ENCODE measurements at regions not wholly inside any gene's neighbourhood (a gene's known extent, or its start where the extent isn't known, plus 50 kb on each side); places are given as distances from the start of the nearest gene placed in this dataset.
"Not testable (repeated sequence)": the region's sequence is repeated elsewhere in the genome, so short reads cannot be mapped to it uniquely, and the experiment has no call there.

DNA sequence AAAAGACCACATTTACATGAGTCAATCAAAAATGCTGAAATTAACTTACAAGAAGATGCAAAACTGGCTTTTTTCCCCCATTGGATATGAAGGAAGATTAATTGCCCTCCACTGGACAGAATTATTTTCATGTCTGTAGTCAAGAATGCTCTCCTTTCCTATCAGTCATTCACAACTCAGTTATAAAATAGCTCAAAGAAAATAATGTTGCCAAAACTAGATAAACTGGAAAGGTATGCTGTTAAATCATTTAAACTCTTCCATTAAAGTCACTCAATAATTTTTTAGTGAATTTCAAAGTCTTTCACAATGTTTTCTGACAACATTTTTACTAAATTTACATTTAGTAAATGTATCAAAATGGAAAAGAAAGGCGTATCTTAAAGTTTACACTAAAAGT lies 384.5 kb downstream of the HGF start:
- Mint-ChIP-seq H3K4me3 (ENCODE audit: low read depth, unreplicated experiment) (no peak overlapping the region), H3K36me3 (ENCODE audit: insufficient read depth, unreplicated experiment) (no peaks in the 10 kb centered on the region), H3K4me1 (ENCODE audit: low read depth, unreplicated experiment) (no peaks in the 10 kb centered on the region), H3K27ac (ENCODE audit: unreplicated experiment) (no peak overlapping the region), H3K9me3 (ENCODE audit: low read depth, unreplicated experiment) (no peaks in the 10 kb centered on the region), H3K27me3 (ENCODE audit: unreplicated experiment) (no peaks in the 10 kb centered on the region)
- intact Hi-C loops (cut with micrococcal nuclease; ENCODE audit: unreplicated experiment), result no loop called here
- TF ChIP-seq CTCF (IDR thresholded peaks at IDR 0.05; ENCODE audit: unreplicated experiment), result no peak
- DNase-seq, result no peak
- CTCF ChIA-PET, result no interaction called here
- BruUV-seq (replicated peaks), result no TSS peak

DNA sequence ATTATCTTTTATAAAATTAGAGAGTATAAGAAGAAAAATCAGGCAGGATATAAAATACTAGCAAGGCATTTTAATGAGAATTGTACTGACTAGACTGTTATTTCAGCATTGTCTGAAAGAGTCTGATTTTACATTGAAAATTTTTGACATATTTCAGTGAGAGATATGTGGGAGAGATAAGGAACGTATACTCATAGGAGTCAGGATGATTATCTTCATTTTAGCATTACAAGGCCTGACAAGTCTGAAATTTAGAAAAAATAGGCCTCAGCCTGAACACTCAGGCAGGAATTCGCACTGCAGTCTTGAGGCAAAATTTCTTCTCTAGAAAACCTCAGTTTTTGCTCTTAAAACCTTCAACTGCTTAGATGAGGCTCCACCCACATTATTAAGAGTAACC lies 386.0 kb downstream of the HGF start:
- no peaks in the 10 kb centered on the region for H3K4me1 Mint-ChIP-seq (ENCODE audit: low read depth, unreplicated experiment)
- no peaks in the 10 kb centered on the region for H3K36me3 Mint-ChIP-seq (ENCODE audit: insufficient read depth, unreplicated experiment)
- CTCF ChIA-PET, result no interaction called here
- no peak overlapping the region for H3K4me3 Mint-ChIP-seq (ENCODE audit: low read depth, unreplicated experiment)
- TF ChIP-seq CTCF (IDR thresholded peaks at IDR 0.05; ENCODE audit: unreplicated experiment), result no peak
- no peaks in the 10 kb centered on the region for H3K9me3 Mint-ChIP-seq (ENCODE audit: low read depth, unreplicated experiment)
- DNase-seq, result no peak
- BruUV-seq (replicated peaks), result no TSS peak
- H3K27me3 Mint-ChIP-seq (ENCODE audit: unreplicated experiment), result no peaks in the 10 kb centered on the region
- no peak overlapping the region for H3K27ac Mint-ChIP-seq (ENCODE audit: unreplicated experiment)
- intact Hi-C loops (cut with micrococcal nuclease; ENCODE audit: unreplicated experiment), result no loop called here

DNA sequence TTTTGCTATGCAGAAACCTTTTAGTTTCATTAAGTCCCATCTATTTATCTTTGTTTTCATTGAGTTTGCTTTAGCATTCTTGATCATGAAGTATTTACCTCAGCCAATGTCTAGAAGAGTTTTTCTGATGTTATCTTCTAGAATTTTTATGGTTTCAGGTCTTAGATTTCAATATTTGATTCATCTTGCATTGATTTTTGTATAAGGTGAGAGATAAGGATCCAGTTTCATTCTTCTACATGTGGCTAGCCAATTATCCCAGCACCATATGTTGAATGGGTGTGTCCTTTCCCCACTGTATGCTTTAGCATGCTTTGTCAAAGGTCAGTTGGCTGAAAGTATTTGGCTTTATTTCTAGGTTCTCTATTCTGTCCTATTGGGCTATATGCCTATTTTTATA lies 395.2 kb downstream of the HGF start:
- BruUV-seq (replicated peaks); CTCF ChIA-PET; H3K27me3 Mint-ChIP-seq (ENCODE audit: unreplicated experiment); H3K4me1 Mint-ChIP-seq (ENCODE audit: low read depth, unreplicated experiment); H3K36me3 Mint-ChIP-seq (ENCODE audit: insufficient read depth, unreplicated experiment); H3K27ac Mint-ChIP-seq (ENCODE audit: unreplicated experiment); H3K4me3 Mint-ChIP-seq (ENCODE audit: low read depth, unreplicated experiment); H3K9me3 Mint-ChIP-seq (ENCODE audit: low read depth, unreplicated experiment); DNase-seq; intact Hi-C loops (cut with micrococcal nuclease; ENCODE audit: unreplicated experiment): not testable (repeated sequence)

- Mint-ChIP-seq H3K4me3 (ENCODE audit: low read depth, unreplicated experiment) (no peak overlapping the region), H3K27me3 (ENCODE audit: unreplicated experiment) (no peaks in the 10 kb centered on the region), H3K36me3 (ENCODE audit: insufficient read depth, unreplicated experiment) (no peaks in the 10 kb centered on the region), H3K4me1 (ENCODE audit: low read depth, unreplicated experiment) (no peaks in the 10 kb centered on the region), H3K27ac (ENCODE audit: unreplicated experiment) (no peak overlapping the region), H3K9me3 (ENCODE audit: low read depth, unreplicated experiment) (no peaks in the 10 kb centered on the region)
- CTCF ChIA-PET, result no interaction called here
- BruUV-seq (replicated peaks), result no TSS peak
- no peak for TF ChIP-seq CTCF (IDR thresholded peaks at IDR 0.05; ENCODE audit: unreplicated experiment)
- DNase-seq, result no peak
- intact Hi-C loops (cut with micrococcal nuclease; ENCODE audit: unreplicated experiment), result no loop called here
Measured at GRCh38 chr7:81370822-81371221, 399.0 kb downstream of the HGF start.

GRCh38 chr7:81367326-81367931 lies 402.4 kb downstream of the HGF start:
- H3K27ac Mint-ChIP-seq (ENCODE audit: unreplicated experiment), result no peak overlapping the region
- H3K4me3 Mint-ChIP-seq (ENCODE audit: low read depth, unreplicated experiment), result no peak overlapping the region

More at GRCh38 chr7:81367326-81367931, 402.4 kb downstream of the HGF start:
- DNase-seq, result no peak
- BruUV-seq (replicated peaks), result no TSS peak
- TF ChIP-seq CTCF (IDR thresholded peaks at IDR 0.05; ENCODE audit: unreplicated experiment), result no peak
- intact Hi-C loops (cut with micrococcal nuclease; ENCODE audit: unreplicated experiment), result no loop called here
- no peaks in the 10 kb centered on the region for H3K36me3 Mint-ChIP-seq (ENCODE audit: insufficient read depth, unreplicated experiment)
- H3K4me1 Mint-ChIP-seq (ENCODE audit: low read depth, unreplicated experiment), result no peaks in the 10 kb centered on the region
- no peaks in the 10 kb centered on the region for H3K27me3 Mint-ChIP-seq (ENCODE audit: unreplicated experiment)
- CTCF ChIA-PET, result no interaction called here
- no peaks in the 10 kb centered on the region for H3K9me3 Mint-ChIP-seq (ENCODE audit: low read depth, unreplicated experiment)

Measured in Calu3 (cell line).